ENCODE measurements at regions not wholly inside any gene's neighbourhood (a gene's known extent, or its start where the extent isn't known, plus 50 kb on each side); places are given as distances from the start of the nearest gene placed in this dataset.

DNA sequence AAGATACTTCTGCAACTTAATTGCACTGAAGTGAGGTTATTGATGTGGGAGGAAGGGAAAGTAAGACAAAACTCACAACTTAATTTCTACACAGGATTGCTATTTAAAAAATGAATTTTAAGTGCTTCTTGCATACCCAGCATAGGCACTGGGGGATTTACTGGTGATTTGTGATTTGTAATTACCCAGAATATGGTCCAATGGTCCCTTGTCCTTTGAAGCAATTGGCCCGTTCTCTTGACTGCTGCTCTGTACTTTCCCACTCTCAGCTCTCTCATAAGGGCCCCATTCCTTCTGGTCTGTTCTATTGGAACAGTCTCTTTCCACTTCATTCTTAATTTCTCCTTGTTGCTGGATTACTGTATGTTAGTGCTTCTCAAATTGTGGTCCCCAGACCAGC lies 75.4 kb upstream of the SPATA31D4 start:
- H3K4me1 ChIP-seq (ENCODE audit: control insufficient read depth, insufficient read depth, low read length), result no peaks in the 10 kb centered on the region
- no peaks in the 10 kb centered on the region for H3K4me1 Mint-ChIP-seq
- no peak overlapping the region for H3K4me3 ChIP-seq (ENCODE audit: low read length)
- H3K4me3 Mint-ChIP-seq, result no peak overlapping the region
- 81% methylated on average over 1 of the region's 1 CpG; no CpG with 5 or more reads in 1 of the 2 experiments for WGBS, 2 experiments (ENCODE audit: insufficient coverage in 1 of 2, insufficient read length in 1 of 2)
- H3K27ac ChIP-seq (ENCODE audit: low read depth, low read length), result no peak overlapping the region
- H3K9me3 ChIP-seq (ENCODE audit: control insufficient read depth, low read length), result no peaks in the 10 kb centered on the region
- peaks cover 5% of the 10 kb centered on the region for H3K27me3 Mint-ChIP-seq (ENCODE audit: insufficient read depth)
- no peak for DNase-seq
- no peak overlapping the region for H3K9ac ChIP-seq (ENCODE audit: extremely low read depth, low read length, poor library complexity, severe bottlenecking)
- TF ChIP-seq, protein P1, sequence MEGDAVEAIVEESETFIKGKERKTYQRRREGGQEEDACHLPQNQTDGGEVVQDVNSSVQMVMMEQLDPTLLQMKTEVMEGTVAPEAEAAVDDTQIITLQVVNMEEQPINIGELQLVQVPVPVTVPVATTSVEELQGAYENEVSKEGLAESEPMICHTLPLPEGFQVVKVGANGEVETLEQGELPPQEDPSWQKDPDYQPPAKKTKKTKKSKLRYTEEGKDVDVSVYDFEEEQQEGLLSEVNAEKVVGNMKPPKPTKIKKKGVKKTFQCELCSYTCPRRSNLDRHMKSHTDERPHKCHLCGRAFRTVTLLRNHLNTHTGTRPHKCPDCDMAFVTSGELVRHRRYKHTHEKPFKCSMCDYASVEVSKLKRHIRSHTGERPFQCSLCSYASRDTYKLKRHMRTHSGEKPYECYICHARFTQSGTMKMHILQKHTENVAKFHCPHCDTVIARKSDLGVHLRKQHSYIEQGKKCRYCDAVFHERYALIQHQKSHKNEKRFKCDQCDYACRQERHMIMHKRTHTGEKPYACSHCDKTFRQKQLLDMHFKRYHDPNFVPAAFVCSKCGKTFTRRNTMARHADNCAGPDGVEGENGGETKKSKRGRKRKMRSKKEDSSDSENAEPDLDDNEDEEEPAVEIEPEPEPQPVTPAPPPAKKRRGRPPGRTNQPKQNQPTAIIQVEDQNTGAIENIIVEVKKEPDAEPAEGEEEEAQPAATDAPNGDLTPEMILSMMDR (conservative IDR thresholded peaks at IDR 0.05), result no peak
- no peak overlapping the region for H3K27ac Mint-ChIP-seq
- H3K36me3 Mint-ChIP-seq (ENCODE audit: low read depth), result no peaks in the 10 kb centered on the region
- no peaks in the 10 kb centered on the region for H3K27me3 ChIP-seq (ENCODE audit: control insufficient read depth, insufficient read depth, low read length, poor library complexity, severe bottlenecking)
- H3K36me3 ChIP-seq (ENCODE audit: control insufficient read depth, insufficient read depth, low read length), result no peaks in the 10 kb centered on the region
- no peaks in the 10 kb centered on the region for H3K9me3 Mint-ChIP-seq

DNA sequence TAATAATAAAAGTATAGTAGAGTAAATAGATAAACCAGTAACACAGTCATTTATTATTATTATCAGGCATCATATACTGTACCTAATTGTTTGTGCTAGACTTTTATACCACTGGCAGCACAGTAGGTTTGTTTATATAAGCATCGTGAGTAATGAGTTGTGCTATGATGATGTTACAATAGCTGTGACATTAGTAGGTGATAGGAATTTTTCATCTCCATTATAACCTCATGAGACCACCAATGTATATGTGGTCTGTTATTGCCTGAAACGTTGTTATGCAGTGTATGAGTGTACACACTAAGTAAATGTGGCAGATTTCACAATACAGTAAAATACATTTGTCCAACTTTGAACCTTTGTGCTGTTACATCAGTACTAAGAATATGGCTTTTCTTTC lies 72.7 kb upstream of the SPATA31D4 start:
- Mint-ChIP-seq H3K4me1 (no peaks in the 10 kb centered on the region), H3K27me3 (ENCODE audit: insufficient read depth) (peaks cover 7% of the 10 kb centered on the region), H3K27ac (no peak overlapping the region), H3K9me3 (no peaks in the 10 kb centered on the region), H3K36me3 (ENCODE audit: low read depth) (no peaks in the 10 kb centered on the region), H3K4me3 (no peak overlapping the region)
- H3K27me3 ChIP-seq (ENCODE audit: control insufficient read depth, insufficient read depth, low read length, poor library complexity, severe bottlenecking), result no peaks in the 10 kb centered on the region
- 86 to 100% methylated on average over 1 to 2 of the region's 2 CpGs for WGBS, 2 experiments (ENCODE audit: insufficient coverage in 1 of 2, insufficient read length in 1 of 2)
- H3K4me3 ChIP-seq (ENCODE audit: low read length), result no peak overlapping the region
- no peak overlapping the region for H3K27ac ChIP-seq (ENCODE audit: low read depth, low read length)
- no peak overlapping the region for H3K9ac ChIP-seq (ENCODE audit: extremely low read depth, low read length, poor library complexity, severe bottlenecking)
- no peaks in the 10 kb centered on the region for H3K9me3 ChIP-seq (ENCODE audit: control insufficient read depth, low read length)
- TF ChIP-seq, protein P1 (conservative IDR thresholded peaks at IDR 0.05), result no peak
- no peaks in the 10 kb centered on the region for H3K36me3 ChIP-seq (ENCODE audit: control insufficient read depth, insufficient read depth, low read length)
- DNase-seq, result no peak
- no peaks in the 10 kb centered on the region for H3K4me1 ChIP-seq (ENCODE audit: control insufficient read depth, insufficient read depth, low read length)

DNA sequence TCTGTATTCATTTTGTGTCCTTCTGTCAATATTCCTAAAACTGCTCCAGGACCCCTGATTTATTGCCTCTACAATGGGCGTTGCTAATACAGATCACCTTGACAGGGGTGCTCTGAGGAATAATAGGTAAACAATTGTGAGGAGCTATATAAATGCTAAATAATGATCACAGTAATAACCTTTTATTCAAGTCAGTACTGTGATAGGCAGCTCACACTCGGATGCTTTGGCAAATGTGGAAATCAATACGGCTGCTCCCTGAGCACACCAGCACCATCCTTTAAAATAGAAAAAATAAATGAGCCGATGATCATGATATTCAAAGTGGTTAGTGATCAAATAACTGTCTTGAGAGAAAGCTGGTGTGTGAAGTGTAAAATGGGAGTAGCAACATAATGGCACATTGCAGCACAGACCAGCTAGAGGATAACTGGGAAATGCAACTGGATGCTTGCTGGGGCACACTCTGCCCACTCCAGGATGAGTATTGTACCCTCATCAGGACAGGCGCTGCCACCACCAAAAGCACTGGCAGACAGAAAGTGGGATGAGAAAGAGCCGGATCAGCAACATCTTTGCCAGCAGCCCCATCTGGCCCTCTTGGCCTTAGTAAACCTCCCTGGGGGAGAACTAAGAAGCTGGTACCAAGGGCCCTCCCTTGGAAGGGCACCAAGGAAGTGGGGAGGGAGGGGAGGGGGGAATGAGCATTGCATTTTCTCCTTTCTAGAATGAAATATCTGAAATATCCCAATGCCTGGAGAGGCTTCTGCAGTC lies 69.4 kb upstream of the SPATA31D4 start:
- TF ChIP-seq, protein P1 (conservative IDR thresholded peaks at IDR 0.05), result no peak
- Histone ChIP-seq H3K27me3 (ENCODE audit: control insufficient read depth, insufficient read depth, low read length, poor library complexity, severe bottlenecking) (no peaks in the 10 kb centered on the region), H3K36me3 (ENCODE audit: control insufficient read depth, insufficient read depth, low read length) (no peaks in the 10 kb centered on the region), H3K4me1 (ENCODE audit: control insufficient read depth, insufficient read depth, low read length) (no peaks in the 10 kb centered on the region), H3K27ac (ENCODE audit: low read depth, low read length) (no peak overlapping the region), H3K9me3 (ENCODE audit: control insufficient read depth, low read length) (no peaks in the 10 kb centered on the region), H3K4me3 (ENCODE audit: low read length) (no peak overlapping the region), H3K9ac (ENCODE audit: extremely low read depth, low read length, poor library complexity, severe bottlenecking) (no peak overlapping the region)
- 93% methylated on average over 6 of the region's 6 CpGs; no CpG with 5 or more reads in 1 of the 2 experiments for WGBS, 2 experiments (ENCODE audit: insufficient coverage in 1 of 2, insufficient read length in 1 of 2)
- H3K27ac Mint-ChIP-seq, result no peak overlapping the region
- H3K4me3 Mint-ChIP-seq, result no peak overlapping the region
- DNase-seq, result no peak
- no peaks in the 10 kb centered on the region for H3K4me1 Mint-ChIP-seq
- no peaks in the 10 kb centered on the region for H3K36me3 Mint-ChIP-seq (ENCODE audit: low read depth)
- H3K27me3 Mint-ChIP-seq (ENCODE audit: insufficient read depth), result peaks cover 4% of the 10 kb centered on the region
- no peaks in the 10 kb centered on the region for H3K9me3 Mint-ChIP-seq
